ENCODE measurements at regions not wholly inside any gene's neighbourhood (a gene's known extent, or its start where the extent isn't known, plus 50 kb on each side); places are given as distances from the start of the nearest gene placed in this dataset.

GRCh38 chr11:70880416-70880815 lies 372.0 kb downstream of the SHANK2 start:
- BruUV-seq (replicated peaks): no TSS peak

More at GRCh38 chr11:70880416-70880815, 372.0 kb downstream of the SHANK2 start:
- 100% methylated on average over 1 of the region's 5 CpGs for WGBS (ENCODE audit: low lambda C conversion rate)
- Histone ChIP-seq H3K4me1 (ENCODE audit: insufficient read depth, low read length) (peaks cover 14% of the 10 kb centered on the region), H4K20me1 (ENCODE audit: insufficient read depth, low read length) (peaks cover 10% of the 10 kb centered on the region; the same call in 1 of the 2 replicates), H3K36me3 (replicated peaks in 1 of 2; ENCODE audit: control insufficient read depth in 1 of 2, insufficient read depth in 2 of 2, low read length in 2 of 2) (peaks cover 2 to 15% of the 10 kb centered on the region in 2 experiments; a peak in 2 of 5 replicates), H3K79me2 (ENCODE audit: insufficient read depth, low read length) (no peaks in the 10 kb centered on the region), H3K27me3 (ENCODE audit: control insufficient read depth in 1 of 2, insufficient read depth in 2 of 2, low read length in 2 of 2) (no peaks in the 10 kb centered on the region), H3K9ac (ENCODE audit: insufficient read depth, low read depth, low read length) (no peak overlapping the region), H3K9me3 (ENCODE audit: low read length) (no peaks in the 10 kb centered on the region), H2AFZ (ENCODE audit: low read length) (no peak overlapping the region), H3K4me2 (ENCODE audit: low read depth, low read length) (no peak overlapping the region), H3K4me3 (replicated peaks in 1 of 3; ENCODE audit: insufficient read depth in 1 of 3, low read depth in 2 of 3, low read length in 3 of 3) (no peak overlapping the region), H3K27ac (ENCODE audit: extremely low read length, insufficient read depth, low read length) (no peak overlapping the region)
- no peak for DNase-seq (ENCODE audit: low spot score)
- ChIA-PET POLR2A (no interaction called here), CTCF (ENCODE audit: low intra/inter-chr PET ratio, low total read pairs) (no interaction called here)
- in situ Hi-C loops (cut with HindIII; ENCODE audit: extremely low pct_ligation_motif_present, low pct_unique_long_range_greater_than_20kb): no loop called here
- intact Hi-C loops (cut with micrococcal nuclease; ENCODE audit: unreplicated experiment): no loop called here
- no peak for FAIRE-seq
- no peak for ATAC-seq
- TF ChIP-seq ETS1 (CRISPR knock-in tag; IDR thresholded peaks at IDR 0.05) (no peak), HOXA5 (CRISPR knock-in tag; IDR thresholded peaks at IDR 0.05) (no peak), NFE2L1 (CRISPR knock-in tag; IDR thresholded peaks at IDR 0.05; ENCODE audit: borderline replicate concordance) (no peak), ZNF230 (CRISPR knock-in tag; IDR thresholded peaks at IDR 0.05) (no peak), NR2F2 (IDR thresholded peaks at IDR 0.05; ENCODE audit: borderline replicate concordance, low read depth) (no peak), GTF2F1 (IDR thresholded peaks at IDR 0.05; ENCODE audit: low read length) (no peak), TBX3 (IDR thresholded peaks at IDR 0.05; ENCODE audit: borderline replicate concordance) (no peak), GFI1 (CRISPR knock-in tag; IDR thresholded peaks at IDR 0.05; ENCODE audit: borderline replicate concordance) (no peak), ZBTB26 (CRISPR knock-in tag; IDR thresholded peaks at IDR 0.05; ENCODE audit: borderline replicate concordance) (no peak), ZSCAN5A (CRISPR knock-in tag; IDR thresholded peaks at IDR 0.05; ENCODE audit: borderline replicate concordance) (no peak), ZFAT (CRISPR knock-in tag; conservative IDR thresholded peaks at IDR 0.05) (no peak), ZNF615 (CRISPR knock-in tag; IDR thresholded peaks at IDR 0.05; ENCODE audit: borderline replicate concordance) (no peak), TAF1 (CRISPR knock-in tag; IDR thresholded peaks at IDR 0.05) (no peak), ZNF75D (CRISPR knock-in tag; IDR thresholded peaks at IDR 0.05; ENCODE audit: borderline replicate concordance) (no peak), ZNF678 (CRISPR knock-in tag; IDR thresholded peaks at IDR 0.05) (no peak), LBX2 (CRISPR knock-in tag; IDR thresholded peaks at IDR 0.05; ENCODE audit: borderline replicate concordance) (no peak), SP4 (CRISPR knock-in tag; IDR thresholded peaks at IDR 0.05) (no peak), SOX6 (IDR thresholded peaks at IDR 0.05) (no peak), SOX6 (CRISPR knock-in tag; IDR thresholded peaks at IDR 0.05) (no peak), ZNF260 (CRISPR knock-in tag; IDR thresholded peaks at IDR 0.05; ENCODE audit: borderline replicate concordance, low read depth) (no peak), ZNF670 (CRISPR knock-in tag; IDR thresholded peaks at IDR 0.05; ENCODE audit: borderline replicate concordance) (no peak)
